ENCODE measurements at regions not wholly inside any gene's neighbourhood (a gene's known extent, or its start where the extent isn't known, plus 50 kb on each side); places are given as distances from the start of the nearest gene placed in this dataset.

DNA sequence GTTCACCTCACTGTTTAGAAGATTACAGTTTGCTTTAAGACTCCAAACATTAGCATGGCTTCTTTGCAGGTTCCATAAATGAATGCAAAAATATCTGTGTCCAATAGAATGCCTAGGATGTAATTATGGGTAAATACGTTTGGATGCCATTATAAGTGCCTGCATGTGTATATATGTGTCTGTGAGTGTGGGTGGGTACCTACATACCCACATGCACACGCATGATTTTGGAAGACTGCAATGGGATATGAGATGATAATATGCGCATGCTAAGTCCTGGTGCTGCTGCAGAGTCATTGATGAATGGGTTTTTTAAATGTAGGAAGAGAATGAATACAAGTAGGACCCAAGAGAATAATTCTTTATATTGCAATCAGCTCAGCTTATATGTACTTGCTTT lies 406.4 kb downstream of the ZSWIM6 start:
- no peak for TF ChIP-seq EZH2 (IDR thresholded peaks at IDR 0.05; ENCODE audit: borderline replicate concordance, low read depth, low read length, severe bottlenecking)
- TF ChIP-seq, protein P1, sequence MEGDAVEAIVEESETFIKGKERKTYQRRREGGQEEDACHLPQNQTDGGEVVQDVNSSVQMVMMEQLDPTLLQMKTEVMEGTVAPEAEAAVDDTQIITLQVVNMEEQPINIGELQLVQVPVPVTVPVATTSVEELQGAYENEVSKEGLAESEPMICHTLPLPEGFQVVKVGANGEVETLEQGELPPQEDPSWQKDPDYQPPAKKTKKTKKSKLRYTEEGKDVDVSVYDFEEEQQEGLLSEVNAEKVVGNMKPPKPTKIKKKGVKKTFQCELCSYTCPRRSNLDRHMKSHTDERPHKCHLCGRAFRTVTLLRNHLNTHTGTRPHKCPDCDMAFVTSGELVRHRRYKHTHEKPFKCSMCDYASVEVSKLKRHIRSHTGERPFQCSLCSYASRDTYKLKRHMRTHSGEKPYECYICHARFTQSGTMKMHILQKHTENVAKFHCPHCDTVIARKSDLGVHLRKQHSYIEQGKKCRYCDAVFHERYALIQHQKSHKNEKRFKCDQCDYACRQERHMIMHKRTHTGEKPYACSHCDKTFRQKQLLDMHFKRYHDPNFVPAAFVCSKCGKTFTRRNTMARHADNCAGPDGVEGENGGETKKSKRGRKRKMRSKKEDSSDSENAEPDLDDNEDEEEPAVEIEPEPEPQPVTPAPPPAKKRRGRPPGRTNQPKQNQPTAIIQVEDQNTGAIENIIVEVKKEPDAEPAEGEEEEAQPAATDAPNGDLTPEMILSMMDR (IDR thresholded peaks at IDR 0.05; ENCODE audit: borderline replicate concordance, extremely low read depth, low read length, poor library complexity, severe bottlenecking) = no peak
- Histone ChIP-seq H3K4me1 (ENCODE audit: insufficient read depth, low read length) (no peaks in the 10 kb centered on the region), H3K27me3 (ENCODE audit: insufficient read depth, low read length, poor library complexity) (no peaks in the 10 kb centered on the region), H3K9ac (ENCODE audit: low read depth, low read length) (no peak overlapping the region), H3K36me3 (ENCODE audit: insufficient read depth, low read length) (no peaks in the 10 kb centered on the region), H3K4me2 (ENCODE audit: insufficient read depth, low read length) (no peak overlapping the region), H3K4me3 (ENCODE audit: low read depth in 1 of 2, low read length in 2 of 2) (no peak overlapping the region), H3K9me3 (ENCODE audit: insufficient read depth, low read length, severe bottlenecking) (no peaks in the 10 kb centered on the region), H4K20me1 (ENCODE audit: insufficient read depth, low read length) (no peaks in the 10 kb centered on the region), H2AFZ (ENCODE audit: low read depth, low read length) (no peak overlapping the region), H3K79me2 (ENCODE audit: insufficient read depth, low read length) (no peaks in the 10 kb centered on the region), H3K27ac (ENCODE audit: low read length) (no peak overlapping the region)
- no peak for DNase-seq
- ATAC-seq (ENCODE audit: insufficient read depth, low read depth) = no peak

DNA sequence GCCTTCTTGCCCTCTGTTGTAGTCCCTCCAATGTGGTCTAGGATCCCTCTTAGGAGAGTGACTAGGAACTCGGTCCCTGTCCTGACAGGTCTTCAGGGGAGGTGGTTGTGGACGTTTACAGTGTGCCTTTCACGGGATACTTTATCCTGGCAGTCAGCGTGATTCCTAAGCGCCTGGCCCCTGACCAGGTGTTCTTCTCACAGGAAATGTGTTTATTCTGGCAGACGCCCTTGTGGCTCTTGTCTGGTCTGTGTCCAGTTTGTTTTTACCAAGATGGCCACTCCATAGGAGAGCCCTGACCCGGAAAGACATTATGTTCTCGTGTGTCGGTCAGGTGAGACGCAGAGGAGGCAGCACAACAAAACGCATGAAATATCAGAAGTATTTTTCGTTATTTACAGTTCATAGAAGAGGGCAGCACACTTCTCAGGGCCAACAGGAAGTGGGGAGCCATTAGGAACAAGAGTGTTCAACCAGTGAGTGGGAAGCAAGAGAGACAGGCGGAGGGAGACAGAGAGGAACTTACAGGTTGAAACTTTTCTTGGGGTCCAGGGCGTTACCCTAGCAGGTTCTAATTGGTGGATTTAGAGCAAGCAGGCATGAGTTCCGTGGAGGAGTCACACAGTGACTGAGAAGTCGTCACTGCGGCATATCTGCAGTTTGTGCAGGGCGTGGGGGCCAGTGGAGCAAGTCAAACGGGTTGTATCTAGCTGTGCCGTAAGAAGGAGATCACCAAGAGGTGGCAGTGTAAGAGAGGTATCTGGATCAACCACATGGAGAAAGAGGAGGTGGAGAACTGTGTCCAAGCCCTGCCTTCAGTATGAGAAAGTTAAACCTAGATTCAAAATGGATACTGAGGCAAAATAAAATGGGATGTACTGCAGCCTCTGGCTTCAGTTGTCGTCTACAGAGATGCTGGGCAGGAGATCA lies 412.9 kb downstream of the ZSWIM6 start:
- no peak for TF ChIP-seq EZH2 (IDR thresholded peaks at IDR 0.05; ENCODE audit: borderline replicate concordance, low read depth, low read length, severe bottlenecking)
- TF ChIP-seq, protein P1 (IDR thresholded peaks at IDR 0.05; ENCODE audit: borderline replicate concordance, extremely low read depth, low read length, poor library complexity, severe bottlenecking) = peak; percentile 13
- Histone ChIP-seq H3K9ac (ENCODE audit: low read depth, low read length) (no peak overlapping the region), H3K4me1 (ENCODE audit: insufficient read depth, low read length) (no peaks in the 10 kb centered on the region), H3K9me3 (ENCODE audit: insufficient read depth, low read length, severe bottlenecking) (no peaks in the 10 kb centered on the region), H3K27me3 (ENCODE audit: insufficient read depth, low read length, poor library complexity) (no peaks in the 10 kb centered on the region), H3K4me2 (ENCODE audit: insufficient read depth, low read length) (no peak overlapping the region), H3K27ac (ENCODE audit: low read length) (no peak overlapping the region), H4K20me1 (ENCODE audit: insufficient read depth, low read length) (no peaks in the 10 kb centered on the region), H3K79me2 (ENCODE audit: insufficient read depth, low read length) (no peaks in the 10 kb centered on the region), H2AFZ (ENCODE audit: low read depth, low read length) (no peak overlapping the region), H3K4me3 (ENCODE audit: low read depth in 1 of 2, low read length in 2 of 2) (no peak overlapping the region), H3K36me3 (ENCODE audit: insufficient read depth, low read length) (no peaks in the 10 kb centered on the region)
- no peak for ATAC-seq (ENCODE audit: insufficient read depth, low read depth)
- DNase-seq = no peak

DNA sequence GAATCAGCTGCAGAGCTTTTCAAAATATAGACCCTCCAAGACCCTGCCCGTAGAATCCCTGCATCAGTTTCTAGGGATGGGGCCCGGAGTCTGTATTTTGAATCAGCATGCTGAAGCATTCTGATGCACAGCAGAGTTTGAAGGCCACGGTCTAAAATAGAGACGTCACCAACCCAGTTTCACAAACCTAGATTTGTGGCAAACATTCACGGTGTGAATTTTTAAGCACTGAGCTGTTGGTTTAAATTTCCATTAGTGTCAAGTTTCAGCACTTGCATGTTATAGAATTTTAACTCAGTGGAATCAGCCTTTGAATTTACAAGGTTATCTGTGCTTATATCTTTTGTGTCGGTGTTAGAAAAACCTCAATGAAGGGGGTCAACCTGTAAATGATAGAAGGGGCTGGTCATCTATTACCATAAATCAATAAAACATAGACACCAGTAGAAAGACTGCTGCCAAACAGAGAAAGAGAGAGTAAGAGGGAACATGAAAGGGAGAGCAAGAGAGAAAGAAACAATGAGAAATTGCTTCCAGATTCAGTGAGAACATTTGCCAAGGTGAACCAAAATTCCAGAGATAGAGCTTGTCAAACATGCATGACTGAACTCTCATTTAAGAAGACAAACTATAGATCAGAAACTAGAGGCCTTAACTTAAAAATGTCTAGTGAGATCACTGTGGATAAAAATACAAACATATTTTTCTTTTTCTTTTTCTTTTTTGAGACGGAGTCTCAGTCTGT lies 414.9 kb downstream of the ZSWIM6 start:
- H3K9me3 ChIP-seq (ENCODE audit: insufficient read depth, low read length, severe bottlenecking) = no peaks in the 10 kb centered on the region
- no peak for ATAC-seq (ENCODE audit: insufficient read depth, low read depth)
- no peaks in the 10 kb centered on the region for H4K20me1 ChIP-seq (ENCODE audit: insufficient read depth, low read length)
- TF ChIP-seq, protein P1 (IDR thresholded peaks at IDR 0.05; ENCODE audit: borderline replicate concordance, extremely low read depth, low read length, poor library complexity, severe bottlenecking) = no peak
- no peak for TF ChIP-seq EZH2 (IDR thresholded peaks at IDR 0.05; ENCODE audit: borderline replicate concordance, low read depth, low read length, severe bottlenecking)
- no peak for DNase-seq
- no peaks in the 10 kb centered on the region for H3K79me2 ChIP-seq (ENCODE audit: insufficient read depth, low read length)
- H3K27me3 ChIP-seq (ENCODE audit: insufficient read depth, low read length, poor library complexity) = no peaks in the 10 kb centered on the region
- no peaks in the 10 kb centered on the region for H3K36me3 ChIP-seq (ENCODE audit: insufficient read depth, low read length)
- H3K4me3 ChIP-seq (ENCODE audit: low read depth in 1 of 2, low read length in 2 of 2) = no peak overlapping the region
- H3K27ac ChIP-seq (ENCODE audit: low read length) = no peak overlapping the region
- H3K4me2 ChIP-seq (ENCODE audit: insufficient read depth, low read length) = no peak overlapping the region
- no peak overlapping the region for H2AFZ ChIP-seq (ENCODE audit: low read depth, low read length)
- no peak overlapping the region for H3K9ac ChIP-seq (ENCODE audit: low read depth, low read length)
- H3K4me1 ChIP-seq (ENCODE audit: insufficient read depth, low read length) = no peaks in the 10 kb centered on the region
